Endothelial cell of umbilical vein (primary cell): ENCODE measurements at regions not wholly inside any gene's neighbourhood (a gene's known extent, or its start where the extent isn't known, plus 50 kb on each side); places are given as distances from the start of the nearest gene placed in this dataset.

ENCODE experiments used
- BruUV-seq: library from RNA; stranded (reverse); fragments of 400-500 nt; replicated peaks from 2 replicates; lab custom pipeline; 2021; lab: Mats Ljungman, UMichigan
- CTCF ChIA-PET: fragments of 300-600, 350-600 bp; sonication (Branson Sonifier 250); formaldehyde crosslinking; loops from one replicate; lab custom pipeline; 2021; ENCODE audit warnings: antibody characterized with exemption, inconsistent platforms; lab: Charles Lee
- POLR2A ChIA-PET: fragments of 300-600, 350-600 bp; sonication (Branson Sonifier 250); formaldehyde crosslinking; loops from one replicate; lab custom pipeline; 2021; ENCODE audit warnings: antibody characterized with exemption, inconsistent platforms; lab: Charles Lee
- DNase-seq: peaks from one replicate; pipeline ENCODE4 v3.0.0-alpha.2; 2011; ENCODE audit warnings: low read depth, low spot score
- FAIRE-seq: peaks from 2 replicates; lab custom pipeline; 2011; peaks lifted over from hg19 to GRCh38; lab: Jason Lieb, UNC
- H2AFZ ChIP-seq: 2 replicates; pipeline ENCODE4 v1.6.0; 2012; ENCODE audit warnings: low read depth, low read length, control low read depth, inconsistent platforms
- H3K27ac ChIP-seq: 2 replicates; pipeline ENCODE4 v1.5.1; 2011; ENCODE audit warnings: low read depth, mild to moderate bottlenecking, control low read depth, low read length, moderate library complexity; ENCODE audit not compliant: insufficient read depth
- H3K27me3 ChIP-seq, 2 experiments: 2 replicates each; pipeline versions ENCODE4 v1.6.0 to v1.6.1; 2011; ENCODE audit warnings: low read length in 2 of 2, mixed read lengths in 1 of 2; ENCODE audit not compliant: control insufficient read depth in 2 of 2, insufficient read depth in 2 of 2
- H3K36me3 ChIP-seq, 2 experiments: 2 replicates in 1 of 2; 3 replicates in 1 of 2; pipeline ENCODE4 v1.5.1; 2011; ENCODE audit warnings: low read length in 2 of 2, mild to moderate bottlenecking in 1 of 2, moderate library complexity in 1 of 2; ENCODE audit not compliant: control insufficient read depth in 2 of 2, insufficient read depth in 2 of 2; ENCODE audit errors: extremely low read depth in 1 of 2
- H3K4me1 ChIP-seq: 3 replicates; pipeline ENCODE4 v1.5.1; 2011; ENCODE audit warnings: mild to moderate bottlenecking, low read length; ENCODE audit not compliant: control insufficient read depth, insufficient read depth; ENCODE audit errors: extremely low read depth
- H3K4me2 ChIP-seq: 2 replicates; pipeline ENCODE4 v1.6.1; 2011; ENCODE audit warnings: low read length, control low read depth, mixed read lengths; ENCODE audit not compliant: insufficient read depth
- H3K4me3 ChIP-seq, 3 experiments: fragments of 200-600 bp in 1 of 3; sonication (generic), shearing (Covaris generic) in 1 of 3; replicated peaks in 1 of 3; 2 replicates each; pipeline ENCODE4 v1.5.1; 2011 to 2016; ENCODE audit warnings: control low read depth in 3 of 3, low read length in 3 of 3, mild to moderate bottlenecking in 2 of 3, inconsistent platforms in 1 of 3, low read depth in 1 of 3, moderate library complexity in 1 of 3; ENCODE audit not compliant: insufficient read depth in 1 of 3
- H3K79me2 ChIP-seq: 2 replicates; pipeline ENCODE4 v1.6.0; 2012; ENCODE audit warnings: low read length, inconsistent platforms; ENCODE audit not compliant: control insufficient read depth, insufficient read depth
- H3K9ac ChIP-seq: replicated peaks from 2 replicates; pipeline ENCODE3; 2011; ENCODE audit warnings: low read length, control low read depth; ENCODE audit not compliant: insufficient read depth; ENCODE audit errors: extremely low read depth
- H3K9me1 ChIP-seq: replicated peaks from 3 replicates; pipeline ENCODE4 v1.6.0; 2011; ENCODE audit warnings: mild to moderate bottlenecking, low read length; ENCODE audit not compliant: control insufficient read depth, insufficient read depth; ENCODE audit errors: extremely low read depth
- H3K9me3 ChIP-seq: replicated peaks from 2 replicates; pipeline ENCODE4 v1.5.1; 2012; ENCODE audit warnings: low read length, inconsistent platforms; ENCODE audit not compliant: control insufficient read depth, insufficient read depth
- H4K20me1 ChIP-seq: replicated peaks from 2 replicates; pipeline ENCODE3; 2011; ENCODE audit warnings: mild to moderate bottlenecking, low read length; ENCODE audit not compliant: control insufficient read depth, insufficient read depth; ENCODE audit errors: extremely low read depth
- CTCF ChIP-seq, 2 donors: IDR thresholded peaks; 1 replicate in 1 of 2; 2 replicates in 1 of 2; pipeline ENCODE4 v1.5.1; 2011; ENCODE audit warnings: low read length in 2 of 2, mild to moderate bottlenecking in 2 of 2, moderate library complexity in 2 of 2, control low read depth in 1 of 2, inconsistent platforms in 1 of 2, low read depth in 1 of 2; ENCODE audit not compliant: insufficient read depth in 1 of 2; ENCODE audit errors: extremely low read depth in 1 of 2
- FOS ChIP-seq: IDR thresholded peaks from 2 replicates; pipeline ENCODE4 v1.6.1; 2011; ENCODE audit warnings: mild to moderate bottlenecking, low read length, moderate library complexity, borderline replicate concordance; ENCODE audit not compliant: insufficient read depth
- GATA2 ChIP-seq: IDR thresholded peaks from 2 replicates; pipeline ENCODE4 v1.7.0; 2011; ENCODE audit warnings: low read depth, mild to moderate bottlenecking, moderate library complexity, mixed read lengths, low read length; ENCODE audit not compliant: insufficient read length, insufficient read depth
- JUN ChIP-seq: IDR thresholded peaks from 2 replicates; pipeline ENCODE4 v1.6.1; 2011; ENCODE audit warnings: borderline replicate concordance, low read depth; ENCODE audit not compliant: insufficient read length, insufficient read depth
- MYC ChIP-seq: IDR thresholded peaks from one replicate; pipeline ENCODE4 v1.6.1; 2011; ENCODE audit warnings: mild to moderate bottlenecking, low read depth, low read length
- POLR2A ChIP-seq: IDR thresholded peaks from 2 replicates; pipeline ENCODE4 v1.6.1; 2012; ENCODE audit warnings: low read depth, mild to moderate bottlenecking, control low read depth, low read length
- POLR2AphosphoS5 ChIP-seq: IDR thresholded peaks from 2 replicates; pipeline ENCODE4 v1.6.1; 2012; ENCODE audit warnings: low read depth, mild to moderate bottlenecking, control low read depth, low read length, moderate library complexity; ENCODE audit not compliant: insufficient read depth
- dilution Hi-C: fragments of 300-500 bp; cut with MboI; formaldehyde crosslinking; loops from one replicate; pipeline ENCODE4 v1.15.0; 2019; ENCODE audit warnings: low sequenced_read_pairs; ENCODE audit not compliant: extremely low pct_ligation_motif_present
- intact Hi-C: fragments of 100-400 bp; cut with micrococcal nuclease; formaldehyde crosslinking; loops from one replicate; pipeline ENCODE4 v1.10.0; 2022
- TF ChIP-seq, protein P1 (sequence below): IDR thresholded peaks from 2 replicates; pipeline ENCODE4 v1.6.1; 2011; ENCODE audit not compliant: insufficient read depth, insufficient read length

DNA sequence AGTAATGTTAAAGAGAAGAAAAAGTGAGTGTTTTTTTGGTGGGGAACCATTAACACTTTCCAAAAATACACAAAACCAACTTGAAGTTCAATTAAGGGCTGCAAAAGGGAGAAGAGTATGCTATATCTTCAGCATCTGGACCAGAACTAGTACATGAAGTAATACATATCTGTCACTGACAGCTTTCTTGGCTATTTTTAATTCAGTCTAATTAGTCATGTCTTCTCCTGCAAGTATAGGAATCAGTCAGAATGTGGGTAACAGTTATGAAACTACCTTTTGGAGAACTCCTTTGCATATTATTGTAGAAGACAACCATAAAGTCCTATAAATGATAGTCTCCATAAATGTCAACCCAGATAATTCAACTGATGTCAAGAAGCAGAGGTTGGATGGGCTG, 901.2 kb downstream of the TTLL7 start:
- Histone ChIP-seq H3K79me2 (no peaks in the 10 kb centered on the region), H3K9me3 (no peaks in the 10 kb centered on the region), H3K4me3 (no peak overlapping the region), H3K4me1 (no peaks in the 10 kb centered on the region), H4K20me1 (no peaks in the 10 kb centered on the region), H3K9me1 (no peaks in the 10 kb centered on the region), H2AFZ (no peak overlapping the region), H3K36me3 (no peaks in the 10 kb centered on the region), H3K27me3 (no peaks in the 10 kb centered on the region), H3K4me2 (no peak overlapping the region), H3K27ac (no peak overlapping the region), H3K9ac (no peak overlapping the region)
- intact Hi-C loops = no loop called here
- dilution Hi-C loops = no loop called here
- TF ChIP-seq JUN (no peak), FOS (no peak), MYC (no peak)
- TF ChIP-seq, protein P1, sequence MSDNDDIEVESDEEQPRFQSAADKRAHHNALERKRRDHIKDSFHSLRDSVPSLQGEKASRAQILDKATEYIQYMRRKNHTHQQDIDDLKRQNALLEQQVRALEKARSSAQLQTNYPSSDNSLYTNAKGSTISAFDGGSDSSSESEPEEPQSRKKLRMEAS = no peak
- ChIA-PET CTCF (no interaction called here), POLR2A (no interaction called here)
- BruUV-seq = no TSS peak
- FAIRE-seq (no peak), DNase-seq (no peak)

DNA sequence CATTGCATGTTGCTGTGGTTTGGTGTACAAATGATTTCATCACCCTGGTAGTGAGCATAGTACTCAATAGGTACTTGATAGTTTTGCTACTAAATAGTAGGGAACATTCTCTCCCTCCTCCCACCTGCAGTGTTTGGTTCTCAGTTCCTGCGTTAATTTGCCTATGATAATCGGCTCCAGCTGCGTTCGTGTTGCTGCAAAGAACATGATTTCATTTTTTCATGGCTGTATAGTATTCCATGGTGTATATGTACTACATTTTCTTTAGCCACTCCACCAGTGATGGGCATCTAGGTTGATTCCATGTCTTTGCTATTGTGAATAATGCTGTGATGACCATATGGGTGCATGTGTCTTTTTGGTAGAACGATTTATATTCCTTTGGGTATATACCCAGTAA, 903.4 kb downstream of the TTLL7 start:
- Histone ChIP-seq H3K4me2 (no peak overlapping the region), H3K36me3 (no peaks in the 10 kb centered on the region), H3K79me2 (no peaks in the 10 kb centered on the region), H2AFZ (no peak overlapping the region), H3K4me3 (no peak overlapping the region), H4K20me1 (no peaks in the 10 kb centered on the region), H3K27me3 (no peaks in the 10 kb centered on the region), H3K9ac (no peak overlapping the region), H3K27ac (no peak overlapping the region), H3K9me1 (no peaks in the 10 kb centered on the region), H3K9me3 (no peaks in the 10 kb centered on the region), H3K4me1 (no peaks in the 10 kb centered on the region)
- dilution Hi-C loops (no loop called here), intact Hi-C loops (no loop called here)
- ChIA-PET CTCF (no interaction called here), POLR2A (no interaction called here)
- FAIRE-seq (no peak), DNase-seq (no peak)
- BruUV-seq = no TSS peak
- TF ChIP-seq POLR2A (no peak), POLR2AphosphoS5 (no peak), FOS (no peak), GATA2 (no peak), JUN (no peak), CTCF (IDR thresholded peaks at IDR 0.05; ENCODE audit: extremely low read depth in 1 of 2, insufficient read depth in 1 of 2, low read depth in 1 of 2, low read length in 2 of 2) (no peak)
- TF ChIP-seq, protein P1 = no peak
